PC-9 (cell line): ENCODE measurements at regions not wholly inside any gene's neighbourhood (a gene's known extent, or its start where the extent isn't known, plus 50 kb on each side); places are given as distances from the start of the nearest gene placed in this dataset.

Source experiments
- BruUV-seq: library from RNA; stranded (reverse); fragments of 400-500 nt; replicated peaks from 2 replicates; lab custom pipeline; 2021; lab: Mats Ljungman, UMichigan
- CTCF ChIA-PET: fragments of 300-600 bp; sonication (Branson Sonifier 250); formaldehyde crosslinking; loops from one replicate; lab custom pipeline; 2022; ENCODE audit warnings: antibody characterized with exemption; lab: Charles Lee
- POLR2A ChIA-PET: fragments of 300-600 bp; sonication (Branson Sonifier 250); formaldehyde crosslinking; loops from one replicate; lab custom pipeline; 2022; ENCODE audit warnings: antibody characterized with exemption; ENCODE audit not compliant: unreplicated experiment; lab: Charles Lee
- DNase-seq, 2 experiments: peaks; one replicate each; pipeline versions ENCODE4 v3.0.0 to v3.0.0-alpha.2; 2015 to 2022; ENCODE audit warnings: mixed read lengths in 1 of 2
- H2AFZ ChIP-seq: fragments of 200-600 bp; sonication (generic); 2 replicates; pipeline ENCODE4 v1.8.1; 2017; ENCODE audit warnings: antibody characterized with exemption
- H3F3A ChIP-seq: fragments of 200-600 bp; sonication (generic); 2 replicates; pipeline ENCODE4 v1.8.1; 2017; ENCODE audit warnings: antibody characterized with exemption, mild to moderate bottlenecking, low read depth; ENCODE audit not compliant: insufficient read depth
- H3K27ac ChIP-seq: fragments of 200-600 bp; sonication (generic); 2 replicates; pipeline ENCODE4 v1.6.1; 2016; ENCODE audit warnings: mixed run types
- H3K27me3 ChIP-seq: fragments of 200-600 bp; sonication (generic); 2 replicates; pipeline ENCODE4 v1.6.1; 2016; ENCODE audit warnings: low read depth, mixed run types; ENCODE audit not compliant: insufficient read depth
- H3K36me3 ChIP-seq: fragments of 200-600 bp; sonication (generic); 2 replicates; pipeline ENCODE4 v1.6.1; 2016; ENCODE audit warnings: low read depth, mixed run types
- H3K4me1 ChIP-seq: fragments of 200-600 bp; sonication (generic); replicated peaks from 2 replicates; pipeline ENCODE4 v1.6.1; 2016; ENCODE audit warnings: mixed run types; ENCODE audit not compliant: insufficient read depth
- H3K4me2 ChIP-seq: fragments of 200-600 bp; sonication (generic); 2 replicates; pipeline ENCODE4 v1.6.1; 2017; ENCODE audit warnings: mixed run types
- H3K4me3 ChIP-seq: fragments of 200-600 bp; sonication (generic); 2 replicates; pipeline ENCODE4 v1.6.1; 2016; ENCODE audit warnings: mixed run types
- H3K79me2 ChIP-seq: fragments of 200-600 bp; sonication (generic); 2 replicates; pipeline ENCODE4 v1.6.1; 2017; ENCODE audit warnings: low read depth, mixed run types
- H3K9me2 ChIP-seq: fragments of 200-600 bp; sonication (generic); 2 replicates; pipeline ENCODE4 v1.8.1; 2017; ENCODE audit warnings: mild to moderate bottlenecking; ENCODE audit not compliant: insufficient read depth
- H3K9me3 ChIP-seq: fragments of 200-600 bp; sonication (generic); 2 replicates; pipeline ENCODE4 v1.8.1; 2016; ENCODE audit warnings: low read depth; ENCODE audit not compliant: insufficient read depth
- H4K20me1 ChIP-seq: fragments of 200-600 bp; sonication (generic); 2 replicates; pipeline ENCODE4 v1.8.1; 2017; ENCODE audit not compliant: insufficient read depth
- EZH2 ChIP-seq: fragments of 200-600 bp; sonication (generic); IDR thresholded peaks from 2 replicates; pipeline ENCODE4 v1.8.0; 2017; ENCODE audit warnings: antibody characterized with exemption, low read depth
- intact Hi-C: fragments of 100-400 bp; cut with micrococcal nuclease; formaldehyde crosslinking; loops from one replicate; pipeline ENCODE4 v1.10.0; 2022; ENCODE audit not compliant: unreplicated experiment
- TF ChIP-seq, protein P1 (sequence below): fragments of 200-600 bp; sonication (generic); conservative IDR thresholded peaks from 2 replicates; pipeline ENCODE4 v1.6.1; 2017; ENCODE audit warnings: mixed run types, antibody characterized with exemption, mild to moderate bottlenecking, moderate library complexity

DNA sequence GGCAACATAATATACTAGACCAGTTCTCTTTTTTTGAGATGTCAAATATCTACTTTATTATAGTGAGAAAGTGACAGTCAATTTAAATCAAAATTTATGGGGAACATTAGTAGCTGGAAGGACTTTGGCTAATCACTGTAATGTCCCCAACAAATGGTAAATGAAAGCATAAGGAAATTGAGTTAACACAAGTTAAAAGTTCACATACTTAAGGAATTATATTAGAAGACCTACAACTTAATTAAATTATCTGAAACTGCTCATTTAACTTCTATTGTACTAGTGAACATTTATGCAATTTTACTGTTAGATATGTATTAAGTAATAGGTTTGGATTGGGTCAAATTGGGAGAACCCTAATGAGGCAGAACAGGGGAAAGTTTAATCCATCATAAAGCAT is 160.3 kb upstream of the TENM3 start:
- ChIA-PET POLR2A (no interaction called here), CTCF (no interaction called here)
- H3K27ac ChIP-seq, result no peak overlapping the region
- no peak overlapping the region for H2AFZ ChIP-seq
- no peak overlapping the region for H3K4me3 ChIP-seq
- BruUV-seq, result no TSS peak
- no peak for DNase-seq
- H3K9me2 ChIP-seq, result no peaks in the 10 kb centered on the region
- no peaks in the 10 kb centered on the region for H3K9me3 ChIP-seq
- intact Hi-C loops, result no loop called here
- H3K79me2 ChIP-seq, result no peaks in the 10 kb centered on the region
- H3K36me3 ChIP-seq, result no peaks in the 10 kb centered on the region
- no peaks in the 10 kb centered on the region for H3F3A ChIP-seq
- no peak for TF ChIP-seq EZH2
- TF ChIP-seq, protein P1, sequence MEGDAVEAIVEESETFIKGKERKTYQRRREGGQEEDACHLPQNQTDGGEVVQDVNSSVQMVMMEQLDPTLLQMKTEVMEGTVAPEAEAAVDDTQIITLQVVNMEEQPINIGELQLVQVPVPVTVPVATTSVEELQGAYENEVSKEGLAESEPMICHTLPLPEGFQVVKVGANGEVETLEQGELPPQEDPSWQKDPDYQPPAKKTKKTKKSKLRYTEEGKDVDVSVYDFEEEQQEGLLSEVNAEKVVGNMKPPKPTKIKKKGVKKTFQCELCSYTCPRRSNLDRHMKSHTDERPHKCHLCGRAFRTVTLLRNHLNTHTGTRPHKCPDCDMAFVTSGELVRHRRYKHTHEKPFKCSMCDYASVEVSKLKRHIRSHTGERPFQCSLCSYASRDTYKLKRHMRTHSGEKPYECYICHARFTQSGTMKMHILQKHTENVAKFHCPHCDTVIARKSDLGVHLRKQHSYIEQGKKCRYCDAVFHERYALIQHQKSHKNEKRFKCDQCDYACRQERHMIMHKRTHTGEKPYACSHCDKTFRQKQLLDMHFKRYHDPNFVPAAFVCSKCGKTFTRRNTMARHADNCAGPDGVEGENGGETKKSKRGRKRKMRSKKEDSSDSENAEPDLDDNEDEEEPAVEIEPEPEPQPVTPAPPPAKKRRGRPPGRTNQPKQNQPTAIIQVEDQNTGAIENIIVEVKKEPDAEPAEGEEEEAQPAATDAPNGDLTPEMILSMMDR, result no peak
- H3K27me3 ChIP-seq, result no peaks in the 10 kb centered on the region
- no peaks in the 10 kb centered on the region for H3K4me1 ChIP-seq
- no peaks in the 10 kb centered on the region for H4K20me1 ChIP-seq
- H3K4me2 ChIP-seq, result no peak overlapping the region

DNA sequence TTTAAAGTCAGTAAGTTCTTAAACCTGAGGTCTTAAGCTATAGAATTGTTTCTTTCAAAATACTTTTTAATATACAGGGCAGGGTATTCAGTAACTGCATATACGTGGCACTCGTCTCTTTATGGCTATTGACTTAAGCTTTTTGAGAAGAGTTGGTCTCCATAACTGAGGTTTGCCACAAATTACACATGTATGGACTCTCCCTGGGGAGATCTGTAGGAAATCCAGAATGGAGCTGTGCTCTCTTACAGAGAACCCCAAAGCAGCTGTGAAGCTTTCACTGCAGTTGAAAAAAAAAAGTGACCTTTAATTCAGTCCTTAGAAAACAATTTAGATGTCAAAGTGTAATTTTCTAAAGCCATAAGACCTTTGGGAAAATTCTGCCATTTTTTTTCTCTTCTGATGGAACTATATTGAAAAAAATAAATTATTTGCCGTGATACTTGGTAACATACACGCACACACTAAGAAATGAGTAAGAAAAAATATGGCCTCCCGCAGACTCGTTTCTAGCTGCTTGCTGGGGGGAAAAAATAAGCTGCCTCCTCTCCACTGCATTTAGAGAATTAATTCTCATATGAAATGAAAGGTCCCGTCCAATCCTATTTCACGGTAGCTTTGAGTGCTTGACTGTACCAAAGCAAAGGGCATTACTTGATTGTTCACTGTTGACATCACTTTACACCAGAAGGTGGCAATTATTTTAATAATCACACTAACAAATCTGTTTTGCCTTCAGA is 159.4 kb upstream of the TENM3 start:
- Histone ChIP-seq H3K4me2 (no peak overlapping the region), H3K36me3 (no peaks in the 10 kb centered on the region), H3K4me3 (no peak overlapping the region), H3K9me2 (no peaks in the 10 kb centered on the region), H3K4me1 (no peaks in the 10 kb centered on the region), H3K9me3 (no peaks in the 10 kb centered on the region), H3K79me2 (no peaks in the 10 kb centered on the region), H3F3A (no peaks in the 10 kb centered on the region), H3K27me3 (no peaks in the 10 kb centered on the region), H2AFZ (no peak overlapping the region), H4K20me1 (no peaks in the 10 kb centered on the region), H3K27ac (no peak overlapping the region)
- POLR2A ChIA-PET, result no interaction called here
- BruUV-seq, result no TSS peak
- intact Hi-C loops, result no loop called here
- CTCF ChIA-PET, result no interaction called here
- DNase-seq, result no peak
- TF ChIP-seq, protein P1, result no peak
- no peak for TF ChIP-seq EZH2

DNA sequence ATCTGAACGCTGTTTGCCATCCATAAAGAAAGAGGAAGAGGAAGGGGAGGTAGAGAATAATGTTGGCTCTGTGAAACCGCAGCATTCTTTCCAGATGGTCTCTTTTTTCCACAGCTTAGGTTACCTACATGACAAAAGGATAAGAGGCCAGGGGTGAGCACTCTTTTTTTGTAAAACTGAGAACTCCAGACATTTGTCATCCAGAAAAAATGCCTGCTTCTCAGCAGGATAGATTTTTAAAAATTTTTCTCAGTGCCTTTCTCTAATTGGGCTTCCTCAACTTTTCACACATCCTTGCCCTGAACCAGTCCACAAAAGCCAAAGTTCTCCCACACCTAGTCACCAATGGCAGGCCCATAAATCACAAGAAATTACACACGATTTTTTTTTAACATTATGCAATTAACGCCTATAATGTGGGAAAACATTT is 158.1 kb upstream of the TENM3 start:
- no peaks in the 10 kb centered on the region for H3K27me3 ChIP-seq
- H3K4me3 ChIP-seq, result no peak overlapping the region
- CTCF ChIA-PET, result no interaction called here
- no peak overlapping the region for H3K4me2 ChIP-seq
- no peaks in the 10 kb centered on the region for H3F3A ChIP-seq
- no peaks in the 10 kb centered on the region for H4K20me1 ChIP-seq
- no peaks in the 10 kb centered on the region for H3K9me3 ChIP-seq
- intact Hi-C loops, result no loop called here
- POLR2A ChIA-PET, result no interaction called here
- H3K79me2 ChIP-seq, result no peaks in the 10 kb centered on the region
- DNase-seq, result no peak
- BruUV-seq, result no TSS peak
- no peaks in the 10 kb centered on the region for H3K4me1 ChIP-seq
- H3K27ac ChIP-seq, result no peak overlapping the region
- no peak overlapping the region for H2AFZ ChIP-seq
- H3K9me2 ChIP-seq, result no peaks in the 10 kb centered on the region
- no peaks in the 10 kb centered on the region for H3K36me3 ChIP-seq
- TF ChIP-seq, protein P1, result no peak
- no peak for TF ChIP-seq EZH2
